C1 segment of cervical spinal cord (tissue), 14 donors: ENCODE measurements at regions not wholly inside any gene's neighbourhood (a gene's known extent, or its start where the extent isn't known, plus 50 kb on each side); places are given as distances from the start of the nearest gene placed in this dataset.
"Not testable (repeated sequence)": the region's sequence is repeated elsewhere in the genome, so short reads cannot be mapped to it uniquely, and the experiment has no call there.

Experiments used
- DNase-seq, 14 donors: peaks; one replicate each; lab custom pipeline; 2025; lab: John Stamatoyannopoulos, UW

DNA sequence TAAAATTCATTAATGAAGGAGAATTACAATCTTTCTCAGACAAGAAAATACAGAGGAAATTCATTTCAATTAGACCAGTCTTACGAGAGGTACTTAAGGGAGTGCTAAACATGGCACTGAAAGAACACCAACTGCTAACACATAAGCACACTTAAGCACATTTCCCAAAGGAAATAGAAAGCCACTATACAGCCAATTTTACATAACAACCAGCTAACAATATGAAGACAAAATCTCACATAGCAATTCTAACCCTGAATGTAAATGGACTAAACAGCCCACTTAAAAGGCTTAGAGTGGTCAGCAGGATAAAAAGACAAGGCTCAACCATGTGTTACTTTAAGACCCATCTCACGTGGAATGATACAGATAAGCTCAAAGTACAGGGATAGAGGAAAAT, 339.5 kb upstream of the LUZP2 start:
- DNase-seq: no peak

DNA sequence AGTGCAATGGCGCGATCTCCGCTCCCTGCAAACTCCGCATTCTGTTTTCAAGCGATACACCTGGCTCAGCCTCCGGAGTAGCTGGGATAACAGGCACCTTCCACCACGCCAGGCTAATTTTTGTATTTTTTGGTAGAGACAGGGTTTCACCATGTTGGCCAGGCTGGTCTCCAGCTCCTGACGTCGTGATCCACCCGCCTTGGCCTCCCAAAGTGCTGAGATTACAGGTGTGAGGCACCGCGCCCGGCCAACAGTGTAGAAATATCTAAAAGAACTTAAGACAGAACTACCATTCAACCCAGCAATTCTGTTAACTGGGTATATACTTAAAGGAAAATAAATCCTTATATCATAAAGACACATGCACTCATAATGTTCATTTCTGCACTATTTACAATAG, 335.3 kb upstream of the LUZP2 start:
- DNase-seq: no peak

DNA sequence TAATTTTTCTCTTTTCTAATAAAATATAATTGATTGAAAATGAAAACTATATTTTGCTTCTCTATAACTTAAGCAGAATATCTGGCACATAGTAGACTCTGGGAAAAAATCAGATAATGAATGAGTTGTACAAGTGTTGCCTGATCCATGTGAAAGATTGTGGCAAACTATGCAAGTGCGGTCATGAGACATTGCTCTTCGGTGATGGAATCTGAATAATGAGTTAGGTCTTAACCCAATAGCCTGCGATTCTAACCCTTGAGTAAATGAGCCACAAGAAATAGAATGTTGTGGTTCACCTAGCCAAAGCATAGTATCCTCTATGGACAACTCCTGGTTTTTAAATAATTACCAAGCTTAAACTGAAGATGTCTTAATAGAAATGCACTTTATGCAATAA, 333.7 kb upstream of the LUZP2 start:
- no peak for DNase-seq

DNA sequence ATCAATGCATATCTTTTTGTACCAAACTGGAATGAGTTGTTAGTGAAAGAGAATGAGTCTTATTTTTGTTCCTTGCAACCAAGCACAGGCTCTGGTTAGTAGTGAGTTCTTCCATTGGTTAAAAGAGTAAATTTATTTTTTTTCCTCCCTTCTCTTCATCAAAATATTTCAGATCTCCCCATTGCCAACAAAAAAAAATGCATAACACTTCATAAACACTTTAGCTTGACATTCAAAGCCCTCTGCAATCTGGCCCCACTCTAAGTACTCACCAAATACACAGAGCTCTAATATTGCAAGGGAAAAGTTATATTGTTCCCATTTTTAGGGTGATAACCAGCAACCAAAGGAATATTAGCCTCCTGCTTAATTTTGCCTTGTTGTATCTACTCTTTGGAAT, 333.0 kb upstream of the LUZP2 start:
- DNase-seq: no peak

DNA sequence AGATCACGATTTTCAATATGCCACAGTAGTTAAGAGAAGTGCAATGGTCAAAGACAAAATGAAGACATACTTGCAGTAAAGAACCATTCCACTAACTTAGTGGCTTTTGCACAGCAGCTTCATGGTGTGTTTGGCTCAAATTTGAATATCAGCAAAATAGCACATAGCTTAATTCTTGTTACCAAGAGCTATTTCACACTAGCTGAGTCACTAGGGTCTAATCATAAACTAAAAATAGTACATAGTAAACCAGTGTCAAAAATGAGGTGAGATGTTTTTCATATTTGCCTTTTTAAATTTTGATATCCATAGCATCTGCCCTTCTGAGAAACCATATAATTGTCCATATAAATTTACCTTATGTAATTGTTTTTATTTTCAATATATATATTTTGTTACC, 325.0 kb upstream of the LUZP2 start:
- no peak for DNase-seq

DNA sequence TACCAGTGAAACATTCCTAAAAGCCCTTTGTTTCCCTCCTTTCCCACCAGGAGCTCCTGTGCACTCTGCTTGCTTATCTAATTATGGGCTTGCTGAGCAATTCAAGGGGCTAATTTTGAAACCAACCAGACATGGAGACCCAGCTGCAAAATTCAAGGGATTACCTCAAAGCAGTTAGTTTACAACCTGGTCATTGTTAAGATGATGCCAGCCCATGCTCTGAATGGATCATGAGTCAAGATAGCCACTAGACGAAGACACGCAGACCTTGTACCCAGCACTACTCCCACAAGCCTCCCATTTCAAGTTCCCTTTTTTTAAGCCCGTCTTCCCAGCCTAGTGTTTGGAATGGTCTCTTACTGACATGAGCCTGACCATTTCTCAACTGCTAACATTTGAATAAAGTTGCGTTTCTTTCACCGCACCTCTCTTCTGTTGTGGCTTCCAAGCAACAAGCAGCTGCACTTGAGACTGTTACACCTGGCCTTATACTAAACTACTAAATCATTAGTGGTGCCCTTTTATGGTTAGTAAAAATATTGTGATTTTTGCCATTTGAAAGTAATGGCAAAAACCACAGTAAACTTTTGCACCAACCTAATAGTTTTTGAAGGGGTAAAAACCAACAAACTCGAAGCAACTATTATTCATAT, 315.3 kb upstream of the LUZP2 start:
- no peak for DNase-seq

DNA sequence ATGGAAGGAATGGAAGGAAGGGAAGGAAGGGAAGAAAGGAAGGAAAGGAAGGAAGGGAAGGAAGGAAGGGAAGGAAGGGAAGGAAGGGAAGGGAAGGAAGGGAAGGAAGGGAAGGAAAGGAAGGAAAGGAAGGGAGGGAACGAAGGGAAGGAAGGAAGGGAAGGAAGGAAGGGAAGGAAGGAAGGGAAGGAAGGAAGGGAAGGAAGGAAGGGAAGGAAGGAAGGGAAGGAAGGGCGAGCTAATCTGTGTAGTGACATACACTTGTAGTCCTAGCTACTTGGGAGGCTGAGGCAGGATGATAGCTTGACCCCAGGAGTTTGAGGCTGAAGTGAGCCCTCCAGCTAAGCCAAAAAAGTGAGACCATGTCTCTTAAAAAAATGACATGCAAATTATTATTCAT, 311.3 kb upstream of the LUZP2 start:
- DNase-seq: not testable (repeated sequence)

DNA sequence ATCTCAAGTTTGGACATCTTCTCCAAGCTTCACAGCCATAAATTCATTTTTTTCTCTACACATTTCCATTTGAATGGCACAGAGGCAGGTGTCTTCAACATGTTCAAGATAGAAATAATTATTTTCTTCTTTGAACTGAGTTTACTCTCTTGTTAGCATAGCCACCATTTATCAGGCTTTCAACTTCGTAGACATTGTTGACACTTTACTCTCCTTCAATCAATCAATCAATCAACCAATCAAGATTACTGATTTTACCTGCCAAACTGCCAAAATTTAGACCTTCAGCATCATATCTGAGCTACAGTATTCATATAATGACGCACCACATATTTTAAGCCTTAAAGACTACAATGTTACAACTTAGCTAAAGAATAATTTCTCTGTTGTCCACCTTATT, 300.1 kb upstream of the LUZP2 start:
- no peak for DNase-seq

DNA sequence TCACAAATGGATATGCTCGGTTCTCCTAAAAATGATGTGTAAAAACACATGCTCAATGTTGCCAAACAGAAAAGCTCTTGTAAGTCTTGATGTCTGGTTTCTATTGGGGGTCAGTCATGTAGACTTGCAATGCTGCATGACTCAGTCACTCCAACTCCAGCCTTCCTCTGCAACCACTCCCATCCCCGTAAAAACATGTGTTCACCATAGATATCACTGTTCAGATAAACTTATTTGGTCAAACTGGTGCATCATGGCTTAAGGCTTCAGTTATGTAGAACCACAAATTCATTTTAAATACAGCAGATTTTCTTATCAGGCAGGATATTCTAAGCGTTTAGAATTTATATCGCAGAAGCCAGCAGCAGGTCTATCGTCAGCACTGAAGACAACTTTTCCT, 298.4 kb upstream of the LUZP2 start:
- no peak for DNase-seq

DNA sequence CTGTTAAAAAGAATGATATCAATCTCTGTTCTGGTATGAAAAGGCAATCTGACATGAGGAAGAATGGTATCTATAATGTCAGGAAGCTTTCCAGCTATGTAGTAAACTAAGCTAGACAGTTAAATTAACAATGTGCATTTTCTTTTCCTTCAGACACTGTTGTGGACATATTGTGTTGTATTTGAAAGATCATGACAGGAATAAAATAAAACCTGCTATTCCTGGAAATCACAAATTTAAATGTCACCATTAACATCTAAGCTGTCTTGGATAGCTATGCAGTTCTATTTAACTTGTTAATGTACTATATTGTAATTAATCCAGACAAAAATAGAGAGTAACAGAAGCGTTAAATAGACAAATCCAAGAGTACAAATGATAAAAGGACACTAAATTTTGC, 297.4 kb upstream of the LUZP2 start:
- DNase-seq: no peak

DNA sequence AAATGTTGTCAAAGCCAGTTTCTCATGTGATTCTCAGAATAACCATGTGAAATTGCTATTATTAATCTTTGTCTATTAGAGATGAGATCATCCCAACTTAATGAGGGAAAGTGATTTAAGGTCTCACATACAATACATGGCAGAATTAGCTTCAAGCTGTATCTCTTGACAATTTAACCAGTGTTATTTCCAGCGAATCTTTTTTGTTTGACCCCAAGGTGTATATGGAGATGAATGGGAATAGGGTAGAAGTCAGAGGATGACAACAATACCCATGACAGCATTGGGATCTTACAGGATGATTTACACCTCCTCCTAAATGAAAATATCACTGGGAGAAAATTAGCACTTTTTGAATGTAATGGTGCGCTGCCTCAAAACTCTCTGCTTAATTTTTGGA, 290.8 kb upstream of the LUZP2 start:
- no peak for DNase-seq

DNA sequence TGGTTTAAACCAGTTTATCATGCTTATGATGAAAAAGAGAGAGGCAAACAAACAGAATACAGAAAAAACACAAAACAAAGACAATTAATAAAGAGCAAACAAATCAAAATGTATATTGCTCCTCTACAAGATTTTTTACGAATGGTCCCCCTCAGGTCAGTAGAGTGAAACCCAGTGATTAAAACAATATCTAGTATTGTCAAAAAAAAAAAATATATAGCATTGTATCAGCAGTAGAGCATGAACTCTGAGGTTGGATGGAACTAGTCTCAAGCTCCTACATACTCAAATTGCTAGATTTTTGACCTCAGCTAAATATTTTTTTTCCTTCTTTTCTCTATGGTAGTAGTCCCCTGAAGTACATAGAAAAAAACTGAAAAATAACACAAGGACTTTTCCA, 290.3 kb upstream of the LUZP2 start:
- no peak for DNase-seq

DNA sequence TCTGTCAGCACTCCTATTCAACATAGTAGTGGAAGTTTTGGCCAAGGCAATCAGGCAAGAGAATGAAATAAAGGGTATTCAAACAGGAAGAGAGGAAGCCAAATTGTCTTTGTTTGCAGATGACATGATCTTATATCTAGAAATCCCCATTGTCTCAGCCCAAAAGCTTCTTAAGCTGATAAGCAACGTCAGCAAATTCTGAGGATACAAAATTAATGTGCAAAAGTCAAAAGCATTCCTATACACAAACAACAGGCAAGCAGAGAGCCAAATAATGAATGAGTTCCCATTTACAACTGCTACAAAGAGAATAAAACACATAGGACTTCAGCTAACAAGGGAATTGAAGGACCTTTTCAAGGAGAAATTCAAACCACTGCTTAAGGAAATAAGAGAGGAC, 280.4 kb upstream of the LUZP2 start:
- DNase-seq: no peak

DNA sequence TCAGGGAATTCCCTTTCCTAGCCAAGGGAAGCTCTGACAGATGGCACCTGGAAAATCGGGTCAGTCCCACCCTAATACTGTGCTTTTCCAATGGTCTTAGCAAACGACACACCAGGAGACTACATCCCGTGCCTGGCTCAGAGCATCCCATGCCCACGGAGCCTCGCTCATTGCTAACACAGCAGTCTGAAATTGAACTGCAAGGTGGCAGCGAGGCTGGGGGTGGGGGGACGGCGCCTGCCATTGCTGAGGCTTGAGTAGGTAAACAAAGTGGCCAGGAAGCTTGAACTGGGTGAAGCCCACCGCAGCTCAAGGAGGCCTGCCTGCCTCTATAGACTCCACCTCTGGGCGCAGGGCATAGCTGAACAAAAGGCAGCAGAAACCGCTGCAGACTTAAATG, 279.5 kb upstream of the LUZP2 start:
- not testable (repeated sequence) for DNase-seq

DNA sequence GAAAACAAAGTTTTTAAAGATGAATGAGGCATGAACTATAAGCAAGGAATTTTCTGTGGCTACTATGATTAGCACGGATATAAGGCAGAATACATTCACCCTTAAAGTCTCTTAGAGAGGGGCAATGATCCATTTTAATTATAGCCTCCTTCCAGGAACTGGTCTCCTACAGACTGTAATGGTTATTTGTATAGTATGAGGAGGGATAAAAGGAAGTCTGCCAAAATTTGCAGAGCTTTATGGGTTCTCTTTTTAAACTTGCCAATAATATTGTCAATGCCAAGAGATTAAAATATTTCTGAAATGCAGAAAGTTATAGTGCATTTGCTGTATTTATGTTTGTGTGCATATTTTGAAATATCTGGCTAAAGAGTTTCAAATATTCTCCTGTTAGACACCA, 271.4 kb upstream of the LUZP2 start:
- no peak for DNase-seq

DNA sequence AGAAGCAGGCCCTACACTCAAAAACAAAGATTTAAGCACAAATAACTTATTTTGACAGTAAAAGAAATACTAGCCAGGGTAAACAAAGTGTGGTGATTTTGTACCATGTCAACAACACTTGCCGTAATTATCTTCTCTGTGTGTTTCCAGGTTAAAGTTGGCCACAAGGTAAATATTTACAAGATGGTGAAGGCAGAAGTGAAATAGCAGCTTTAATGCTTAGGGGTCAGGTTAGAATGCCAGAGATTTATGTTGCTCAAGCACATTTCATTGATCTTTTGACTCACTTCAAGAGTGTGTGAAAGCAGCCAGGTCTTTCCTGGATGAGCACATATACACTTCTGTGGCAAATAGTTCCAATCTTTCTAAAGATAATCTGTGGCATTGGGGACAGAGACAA, 270.2 kb upstream of the LUZP2 start:
- DNase-seq: no peak

DNA sequence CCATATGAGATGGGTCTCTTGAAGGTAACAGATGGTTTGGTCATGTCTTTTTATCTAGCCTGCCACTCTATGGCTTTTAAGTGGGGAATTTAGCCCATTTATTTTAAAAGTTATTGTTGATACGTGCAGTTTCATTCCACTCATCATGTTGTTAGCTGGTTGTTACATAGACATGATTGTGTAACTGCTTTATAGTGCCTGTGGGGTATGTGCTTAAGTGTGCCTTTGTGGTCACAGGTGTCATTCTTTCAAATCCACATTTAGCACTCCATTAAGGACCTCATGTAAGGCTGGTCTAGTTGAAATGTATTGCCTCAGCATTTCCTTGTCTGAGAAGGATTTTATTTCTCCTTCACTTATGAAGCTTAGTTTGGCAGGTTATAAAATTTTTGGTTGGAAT, 263.8 kb upstream of the LUZP2 start:
- DNase-seq: no peak

DNA sequence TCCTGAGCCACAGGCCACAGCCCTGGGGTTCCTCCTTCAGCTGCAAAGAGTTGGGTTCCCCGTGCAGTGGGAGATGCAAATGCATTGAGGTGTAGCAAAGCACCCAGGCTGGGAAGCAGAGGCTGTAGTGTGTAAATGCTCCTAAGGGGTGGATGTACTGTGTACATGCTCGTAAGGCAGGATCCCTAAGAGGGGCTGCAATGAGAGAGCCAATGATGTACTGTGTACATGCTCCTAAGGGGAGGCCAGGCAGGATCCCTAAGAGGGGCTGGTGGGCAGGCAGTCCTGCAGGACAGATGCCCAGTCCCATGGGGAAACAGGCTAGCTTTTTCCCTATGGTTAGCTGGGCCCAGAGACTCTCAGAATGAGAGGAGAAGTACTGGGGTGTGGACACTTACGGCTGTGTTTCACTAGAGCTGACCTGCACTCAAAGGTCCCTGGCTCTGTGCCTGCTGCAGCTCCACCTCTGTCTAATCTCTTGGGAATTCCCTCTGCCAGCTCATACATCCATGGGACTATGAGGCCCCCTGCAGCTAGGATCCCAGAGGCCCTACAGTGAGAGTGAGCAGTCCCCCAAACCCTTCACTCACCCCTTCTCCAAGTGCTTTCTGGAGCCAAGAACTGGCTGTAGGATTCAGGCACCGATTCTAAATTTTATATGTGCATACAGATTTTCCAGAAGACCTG, 261.9 kb upstream of the LUZP2 start:
- no peak for DNase-seq

DNA sequence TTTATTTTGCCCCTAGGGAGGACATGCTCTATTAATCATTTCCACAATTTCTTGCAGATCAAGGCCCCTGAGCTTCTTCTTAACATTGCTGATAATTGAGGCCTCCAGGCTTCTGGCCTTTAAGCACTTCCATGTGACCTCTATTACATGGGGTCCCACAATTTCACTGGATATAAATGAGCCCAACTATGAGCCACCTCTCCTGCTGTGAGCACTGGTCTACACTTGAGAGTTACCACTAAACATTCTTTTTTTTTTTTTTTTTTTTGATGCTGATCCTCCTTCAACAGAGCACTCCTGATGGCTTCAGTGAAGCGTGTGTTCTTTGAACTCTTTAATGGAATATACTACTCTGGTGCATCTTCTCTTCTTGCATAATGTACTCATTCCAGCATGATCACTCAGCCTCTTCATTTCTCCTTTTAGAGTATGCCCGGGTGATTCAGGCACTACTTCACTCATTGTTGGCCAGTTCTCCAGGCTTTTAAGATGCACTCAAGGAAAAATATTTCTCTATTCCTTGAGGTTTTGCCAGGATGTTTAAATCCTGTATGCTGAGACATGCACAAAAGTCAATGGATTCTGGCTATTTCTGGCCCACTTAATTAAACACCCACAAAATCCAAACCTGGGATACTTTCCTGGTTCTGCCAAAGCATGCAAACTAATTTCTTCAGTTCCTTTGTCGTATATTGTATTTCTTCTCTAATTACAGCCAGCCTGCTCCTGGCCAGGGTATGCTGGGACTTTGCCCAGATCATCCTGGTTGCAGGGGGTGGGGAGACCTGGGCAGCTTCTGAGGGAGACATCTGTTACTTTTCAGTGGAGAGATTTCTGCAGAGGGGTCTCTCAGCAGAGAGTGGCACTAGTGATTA, 257.8 kb upstream of the LUZP2 start:
- peak in 6 of 14 donors; percentile 0 to 30 (median 18) for DNase-seq

DNA sequence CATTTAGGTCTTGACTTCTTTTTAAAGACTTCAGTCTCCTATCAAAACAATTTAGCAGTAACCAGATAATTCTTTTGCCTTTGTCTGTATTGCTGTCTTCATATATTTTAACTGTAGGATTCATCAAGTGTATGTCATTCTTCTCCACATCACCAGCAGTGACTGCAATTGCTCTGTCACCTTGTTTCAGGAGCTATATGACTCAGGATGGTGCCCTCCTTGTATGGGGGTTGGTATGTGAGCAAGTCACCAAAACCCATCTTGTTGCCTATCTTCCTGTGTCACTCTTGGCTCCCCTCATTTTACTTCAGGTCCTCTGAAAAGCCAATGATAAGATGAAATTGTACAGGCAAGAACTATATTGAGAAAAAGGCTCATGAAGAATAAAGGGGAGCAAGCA, 256.9 kb upstream of the LUZP2 start:
- no peak for DNase-seq

DNA sequence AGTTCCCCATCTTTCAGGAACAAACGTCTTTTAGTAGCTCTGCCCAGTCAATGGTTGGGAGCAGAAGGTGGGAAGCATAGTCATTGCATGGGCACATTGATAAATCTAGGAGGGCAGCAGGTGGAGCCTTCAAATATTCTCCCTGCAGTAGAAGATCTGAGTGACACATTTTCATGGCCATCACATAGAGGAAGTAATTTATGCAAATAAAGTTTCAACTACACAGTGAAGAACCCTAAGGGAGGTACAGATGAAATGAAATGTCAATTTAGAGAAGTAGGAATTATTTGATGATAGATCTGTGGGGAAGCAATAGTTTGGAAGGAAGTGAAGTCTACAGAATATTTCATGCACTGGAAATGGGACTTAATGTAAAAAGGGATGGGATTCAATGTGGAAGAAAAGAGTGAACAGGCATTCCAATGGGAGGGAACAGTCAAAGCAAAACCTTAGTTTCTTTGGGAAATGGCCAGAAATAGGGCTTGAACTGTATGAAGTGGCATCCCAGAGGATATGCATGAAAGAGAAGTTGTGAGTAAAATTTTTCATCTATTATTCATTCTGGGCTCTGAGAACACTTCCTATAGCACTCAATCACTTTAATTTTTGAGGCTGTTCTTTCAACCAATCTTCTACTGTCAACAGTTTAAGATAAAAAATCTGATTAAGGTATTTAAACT, 256.2 kb upstream of the LUZP2 start:
- DNase-seq: no peak

DNA sequence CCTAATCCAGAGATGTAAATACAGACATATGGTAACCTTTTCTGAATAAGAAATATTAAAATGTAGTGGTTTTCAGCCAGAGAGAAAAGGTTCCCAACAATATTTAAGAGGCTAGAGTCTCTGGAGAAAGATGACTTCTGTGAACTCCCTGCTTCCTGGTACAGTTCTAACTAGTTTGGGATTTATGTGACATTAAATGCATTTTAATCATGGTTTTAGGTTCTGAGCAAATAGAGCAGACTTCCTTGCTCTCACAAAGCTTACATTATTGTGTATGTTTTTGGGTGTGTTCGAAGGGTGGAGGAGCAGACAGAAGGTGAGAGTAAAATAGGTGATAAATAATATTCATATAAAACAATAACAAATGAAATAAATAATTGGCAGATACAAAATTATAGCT, 250.1 kb upstream of the LUZP2 start:
- no peak for DNase-seq
